ENCODE measurements at regions not wholly inside any gene's neighbourhood (a gene's known extent, or its start where the extent isn't known, plus 50 kb on each side); places are given as distances from the start of the nearest gene placed in this dataset.

- no peak overlapping the region for H3K4me3 ChIP-seq
- no peak overlapping the region for H3K27ac ChIP-seq
- H3K36me3 ChIP-seq: no peaks in the 10 kb centered on the region
- H3K9me3 ChIP-seq: peaks cover 0 to 2% of the 10 kb centered on the region in 2 donors
- DNase-seq (ENCODE audit: low spot score): no peak
- H3K4me1 ChIP-seq: no peaks in the 10 kb centered on the region
- no peak for TF ChIP-seq CTCF (IDR thresholded peaks at IDR 0.05)
- H3K27me3 ChIP-seq: no peaks in the 10 kb centered on the region
Measured at GRCh38 chr10:7028809-7029166, 382.0 kb downstream of the SFMBT2 start.

- no peak overlapping the region for H3K27ac ChIP-seq
- no peaks in the 10 kb centered on the region for H3K36me3 ChIP-seq
- no peak for DNase-seq (ENCODE audit: low spot score)
- no peaks in the 10 kb centered on the region for H3K4me1 ChIP-seq
- no peaks in the 10 kb centered on the region for H3K27me3 ChIP-seq
- H3K9me3 ChIP-seq: peaks cover 0 to 8% of the 10 kb centered on the region in 2 donors
- H3K4me3 ChIP-seq: no peak overlapping the region
- TF ChIP-seq CTCF (IDR thresholded peaks at IDR 0.05): no peak
Measured at GRCh38 chr10:7027913-7028808, 382.7 kb downstream of the SFMBT2 start.

- H3K27ac ChIP-seq: no peak overlapping the region
- DNase-seq (ENCODE audit: low spot score): no peak
- no peaks in the 10 kb centered on the region for H3K36me3 ChIP-seq
- no peaks in the 10 kb centered on the region for H3K4me1 ChIP-seq
- peaks cover 0 to 12% of the 10 kb centered on the region in 2 donors for H3K9me3 ChIP-seq
- no peak overlapping the region for H3K4me3 ChIP-seq
- H3K27me3 ChIP-seq: no peaks in the 10 kb centered on the region
- no peak for TF ChIP-seq CTCF (IDR thresholded peaks at IDR 0.05)
Measured at GRCh38 chr10:7027237-7027912, 383.5 kb downstream of the SFMBT2 start.

GRCh38 chr10:7026818-7027217, 384.0 kb downstream of the SFMBT2 start:
- peaks cover 0 to 12% of the 10 kb centered on the region in 2 donors for H3K9me3 ChIP-seq
- TF ChIP-seq CTCF (IDR thresholded peaks at IDR 0.05): no peak
- H3K4me3 ChIP-seq: no peak overlapping the region
- DNase-seq (ENCODE audit: low spot score): no peak
- no peaks in the 10 kb centered on the region for H3K36me3 ChIP-seq
- no peak overlapping the region for H3K27ac ChIP-seq
- no peaks in the 10 kb centered on the region for H3K4me1 ChIP-seq
- no peaks in the 10 kb centered on the region for H3K27me3 ChIP-seq

GRCh38 chr10:7025296-7025695, 385.5 kb downstream of the SFMBT2 start:
- H3K4me1 ChIP-seq: no peaks in the 10 kb centered on the region
- peaks cover 0 to 12% of the 10 kb centered on the region in 2 donors for H3K9me3 ChIP-seq
- H3K27me3 ChIP-seq: no peaks in the 10 kb centered on the region
- H3K36me3 ChIP-seq: no peaks in the 10 kb centered on the region
- H3K27ac ChIP-seq: no peak overlapping the region
- DNase-seq (ENCODE audit: low spot score): no peak
- no peak for TF ChIP-seq CTCF (IDR thresholded peaks at IDR 0.05)
- H3K4me3 ChIP-seq: no peak overlapping the region

Measured in right atrium auricular region (tissue), 2 donors.